ENCODE measurements at regions not wholly inside any gene's neighbourhood (a gene's known extent, or its start where the extent isn't known, plus 50 kb on each side); places are given as distances from the start of the nearest gene placed in this dataset.

GRCh38 chr3:145313751-145314150 lies 847.2 kb downstream of the PLOD2 start:
- TF ChIP-seq CTCF (IDR thresholded peaks at IDR 0.05; ENCODE audit: low read length): no peak
- TF ChIP-seq EZH2 (IDR thresholded peaks at IDR 0.05; ENCODE audit: borderline replicate concordance, low read length): no peak
